ENCODE measurements at regions not wholly inside any gene's neighbourhood (a gene's known extent, or its start where the extent isn't known, plus 50 kb on each side); places are given as distances from the start of the nearest gene placed in this dataset.

GRCh38 chr20:4070323-4071177 is 55.2 kb upstream of the RNF24 start:
- DNase-seq (ENCODE audit: low spot score), result no peak

- peak; percentile 35 for DNase-seq (ENCODE audit: low spot score)
These were observed 54.4 kb upstream of the RNF24 start for GRCh38 chr20:4069751-4070150.

GRCh38 chr20:4068708-4069107 is 53.4 kb upstream of the RNF24 start:
- peak; percentile 44 for DNase-seq (ENCODE audit: low spot score)

GRCh38 chr20:4067600-4068261 is 52.4 kb upstream of the RNF24 start:
- peak; percentile 70 for DNase-seq (ENCODE audit: low spot score)

GRCh38 chr20:4066551-4066950 is 51.2 kb upstream of the RNF24 start:
- no peak for DNase-seq (ENCODE audit: low spot score)

- DNase-seq (ENCODE audit: low spot score), result no peak
These were observed 50.1 kb upstream of the RNF24 start for GRCh38 chr20:4065391-4065844.
